HG03025 (cell line): ENCODE measurements at regions not wholly inside any gene's neighbourhood (a gene's known extent, or its start where the extent isn't known, plus 50 kb on each side); places are given as distances from the start of the nearest gene placed in this dataset.

Experiments used
- ATAC-seq: cut with Tn5 transposase; IDR thresholded peaks from one replicate; pipeline ENCODE4 v1.9.1; 2021; ENCODE audit warnings: mild to moderate bottlenecking, moderate library complexity; ENCODE audit not compliant: unreplicated experiment, low FRiP score

- no peak for ATAC-seq
These were observed 109.6 kb downstream of the WDR11 start for GRCh38 chr10:120960725-120961124.

- no peak for ATAC-seq
These were observed 110.9 kb downstream of the WDR11 start for GRCh38 chr10:120961795-120962755.

- no peak for ATAC-seq
These were observed 111.8 kb downstream of the WDR11 start for GRCh38 chr10:120962756-120963593.

- ATAC-seq: no peak
These were observed 112.5 kb downstream of the WDR11 start for GRCh38 chr10:120963594-120964220.

- no peak for ATAC-seq
These were observed 115.5 kb downstream of the WDR11 start for GRCh38 chr10:120966657-120967045.

- no peak for ATAC-seq
These were observed 118.1 kb downstream of the WDR11 start for GRCh38 chr10:120969219-120969645.

GRCh38 chr10:120970595-120971529 is 119.7 kb downstream of the WDR11 start:
- ATAC-seq: no peak

GRCh38 chr10:120971671-120972070 is 120.5 kb downstream of the WDR11 start:
- ATAC-seq: no peak

- no peak for ATAC-seq
These were observed 121.1 kb downstream of the WDR11 start for GRCh38 chr10:120972259-120972658.

GRCh38 chr10:120975072-120975867 is 124.1 kb downstream of the WDR11 start:
- no peak for ATAC-seq

- no peak for ATAC-seq
These were observed 124.7 kb downstream of the WDR11 start for GRCh38 chr10:120975868-120976225.

- no peak for ATAC-seq
These were observed 126.7 kb downstream of the WDR11 start for GRCh38 chr10:120977897-120978296.

- no peak for ATAC-seq
These were observed 127.6 kb downstream of the WDR11 start for GRCh38 chr10:120978589-120979252.

GRCh38 chr10:120979435-120980278 is 128.5 kb downstream of the WDR11 start:
- no peak for ATAC-seq

- ATAC-seq: no peak
These were observed 129.4 kb downstream of the WDR11 start for GRCh38 chr10:120980279-120981255.

- no peak for ATAC-seq
These were observed 130.6 kb downstream of the WDR11 start for GRCh38 chr10:120981601-120982391.
